Lung (tissue), 11 donors: ENCODE measurements at regions not wholly inside any gene's neighbourhood (a gene's known extent, or its start where the extent isn't known, plus 50 kb on each side); places are given as distances from the start of the nearest gene placed in this dataset.

ENCODE experiments used
- ATAC-seq: fragments of 200-7000 bp; cut with Tn5 transposase; one replicate; pipeline ENCODE4 v1.9.1; 2020; ENCODE audit warnings: moderate number of reproducible peaks; ENCODE audit not compliant: insufficient read depth, low FRiP score
- DNase-seq, 3 donors: peaks; one replicate each; pipeline ENCODE4 v3.0.0-alpha.2; 2013 to 2017
- H3K27ac ChIP-seq, 2 donors: one replicate each; pipeline ENCODE4 v1.5.1; 2013; ENCODE audit warnings: mild to moderate bottlenecking in 2 of 2, moderate library complexity in 2 of 2, control low read depth in 1 of 2, inconsistent platforms in 1 of 2, low read depth in 1 of 2, low read length in 1 of 2
- H3K27me3 ChIP-seq, 3 donors: one replicate each; pipeline ENCODE4 v1.5.1; 2013; ENCODE audit warnings: low read length in 2 of 3; ENCODE audit not compliant: control insufficient read depth in 3 of 3, insufficient read depth in 3 of 3
- H3K36me3 ChIP-seq, 4 donors: one replicate each; pipeline ENCODE4 v1.5.1; 2013; ENCODE audit warnings: low read length in 4 of 4, mild to moderate bottlenecking in 1 of 4, moderate library complexity in 1 of 4; ENCODE audit not compliant: control insufficient read depth in 4 of 4, insufficient read depth in 4 of 4
- H3K4me1 ChIP-seq, 5 donors: one replicate each; pipeline ENCODE4 v1.5.1; 2013; ENCODE audit warnings: low read length in 5 of 5, mild to moderate bottlenecking in 2 of 5, moderate library complexity in 1 of 5; ENCODE audit not compliant: control insufficient read depth in 5 of 5, insufficient read depth in 5 of 5
- H3K4me3 ChIP-seq: one replicate; pipeline ENCODE4 v1.5.1; 2013; ENCODE audit warnings: mild to moderate bottlenecking, control low read depth, moderate library complexity
- H3K9ac ChIP-seq, 2 donors: one replicate each; pipeline ENCODE4 v1.5.1; 2013; ENCODE audit warnings: low read length in 2 of 2, control low read depth in 1 of 2; ENCODE audit not compliant: insufficient read depth in 1 of 2
- H3K9me3 ChIP-seq, 4 donors: one replicate each; pipeline ENCODE4 v1.5.1; 2013; ENCODE audit warnings: low read length in 3 of 4, mild to moderate bottlenecking in 1 of 4, moderate library complexity in 1 of 4; ENCODE audit not compliant: control insufficient read depth in 4 of 4, insufficient read depth in 3 of 4
- WGBS, 2 donors: extraction: QIAGEN DNeasy Blood & Tissue Kit; methylation state at CpG; one replicate each; pipeline ENCODE4 v1.1.7; 2013; 5-methylcytosine and 5-hydroxymethylcytosine counted together
- TF ChIP-seq, protein P1 (sequence below): IDR thresholded peaks from 2 replicates; pipeline ENCODE4 v1.5.1; 2012; ENCODE audit warnings: mild to moderate bottlenecking; ENCODE audit errors: control extremely low read depth, extremely low read depth
- donor health status: control.
- donor health status: control.
- donor health status: Bipolar disorder and iron deficiency.
- donor health status: healthy.
- donor health status: DM: yes; HTN: yes; CAD: no.

DNA sequence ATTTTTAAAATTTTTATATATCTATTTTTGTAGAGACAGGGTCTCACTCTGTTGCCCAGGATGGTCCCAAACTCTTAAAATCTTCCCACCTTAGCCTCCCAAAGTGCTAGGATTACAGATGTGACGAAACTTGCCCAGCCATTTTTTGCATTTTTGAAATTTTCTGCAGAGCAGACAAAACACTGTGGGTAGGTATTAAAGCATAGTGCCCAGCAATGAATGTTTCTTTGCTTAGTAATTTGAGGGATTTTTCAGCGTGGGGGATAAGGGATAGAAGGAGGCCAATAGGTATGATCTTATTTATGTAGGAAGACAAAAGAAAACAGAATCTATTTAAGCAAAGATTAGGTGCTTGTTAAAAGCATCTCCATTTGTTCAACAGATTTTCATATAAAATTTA, 446.8 kb upstream of the DPH6 start:
- TF ChIP-seq, protein P1, sequence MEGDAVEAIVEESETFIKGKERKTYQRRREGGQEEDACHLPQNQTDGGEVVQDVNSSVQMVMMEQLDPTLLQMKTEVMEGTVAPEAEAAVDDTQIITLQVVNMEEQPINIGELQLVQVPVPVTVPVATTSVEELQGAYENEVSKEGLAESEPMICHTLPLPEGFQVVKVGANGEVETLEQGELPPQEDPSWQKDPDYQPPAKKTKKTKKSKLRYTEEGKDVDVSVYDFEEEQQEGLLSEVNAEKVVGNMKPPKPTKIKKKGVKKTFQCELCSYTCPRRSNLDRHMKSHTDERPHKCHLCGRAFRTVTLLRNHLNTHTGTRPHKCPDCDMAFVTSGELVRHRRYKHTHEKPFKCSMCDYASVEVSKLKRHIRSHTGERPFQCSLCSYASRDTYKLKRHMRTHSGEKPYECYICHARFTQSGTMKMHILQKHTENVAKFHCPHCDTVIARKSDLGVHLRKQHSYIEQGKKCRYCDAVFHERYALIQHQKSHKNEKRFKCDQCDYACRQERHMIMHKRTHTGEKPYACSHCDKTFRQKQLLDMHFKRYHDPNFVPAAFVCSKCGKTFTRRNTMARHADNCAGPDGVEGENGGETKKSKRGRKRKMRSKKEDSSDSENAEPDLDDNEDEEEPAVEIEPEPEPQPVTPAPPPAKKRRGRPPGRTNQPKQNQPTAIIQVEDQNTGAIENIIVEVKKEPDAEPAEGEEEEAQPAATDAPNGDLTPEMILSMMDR, result no peak
- no peak for ATAC-seq
- Histone ChIP-seq H3K9ac (no peak overlapping the region), H3K4me3 (no peak overlapping the region), H3K27me3 (no peaks in the 10 kb centered on the region), H3K27ac (no peak overlapping the region), H3K4me1 (no peaks in the 10 kb centered on the region), H3K36me3 (no peaks in the 10 kb centered on the region), H3K9me3 (no peaks in the 10 kb centered on the region)
- 81 to 84% methylated on average over 2 of the region's 2 CpGs for WGBS, 2 donors
- no peak for DNase-seq

DNA sequence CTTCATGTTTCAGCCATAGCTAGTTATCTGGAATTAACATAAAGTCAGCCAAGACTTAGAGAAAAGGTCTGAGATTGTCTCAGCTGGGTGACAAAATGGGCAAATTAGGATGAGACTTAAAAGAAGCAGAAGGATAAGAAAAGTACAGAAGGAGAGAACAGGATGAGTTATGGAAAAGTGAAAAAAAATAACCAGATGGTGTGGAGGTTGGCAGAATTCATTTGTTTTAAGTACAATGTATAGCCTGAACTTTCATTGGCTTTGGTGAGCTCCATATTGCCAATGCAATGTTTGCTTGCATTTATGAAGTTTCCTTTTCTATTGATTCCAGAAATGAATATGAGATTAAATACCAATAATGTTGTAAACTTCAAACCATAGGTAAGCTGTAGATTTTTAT, 447.2 kb upstream of the DPH6 start:
- H3K9ac ChIP-seq, result no peak overlapping the region
- H3K4me3 ChIP-seq, result no peak overlapping the region
- H3K4me1 ChIP-seq, result peaks cover 0 to 2% (median 0%) of the 10 kb centered on the region in 5 donors
- no peaks in the 10 kb centered on the region for H3K9me3 ChIP-seq
- H3K27ac ChIP-seq, result no peak overlapping the region
- H3K36me3 ChIP-seq, result no peaks in the 10 kb centered on the region
- DNase-seq (no peak), ATAC-seq (no peak)
- TF ChIP-seq, protein P1, result no peak
- no peaks in the 10 kb centered on the region for H3K27me3 ChIP-seq

DNA sequence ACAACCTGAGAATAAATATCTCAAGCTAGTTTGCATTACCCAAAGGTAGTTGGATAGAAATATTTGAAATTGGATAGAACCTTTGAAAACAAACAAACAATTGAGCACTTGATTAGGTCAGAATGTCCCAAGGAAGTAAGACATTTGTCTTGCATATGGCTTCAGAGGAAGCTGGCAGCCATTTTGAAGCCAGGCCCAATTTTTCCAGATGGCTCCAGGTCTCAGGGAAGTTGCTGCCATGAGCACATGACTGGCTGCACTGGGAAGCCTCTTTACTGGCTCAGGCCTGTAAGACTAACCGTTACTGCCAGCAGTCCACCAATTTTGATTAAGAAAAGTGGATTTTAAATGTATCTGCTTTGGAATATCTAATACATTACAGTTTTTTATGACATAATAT, 448.9 kb upstream of the DPH6 start:
- no peak overlapping the region for H3K27ac ChIP-seq
- no peaks in the 10 kb centered on the region for H3K36me3 ChIP-seq

More for the DNA sequence above, 448.9 kb upstream of the DPH6 start:
- H3K4me3 ChIP-seq, result no peak overlapping the region
- TF ChIP-seq, protein P1, result no peak
- ATAC-seq (no peak), DNase-seq (no peak)
- no peaks in the 10 kb centered on the region for H3K27me3 ChIP-seq
- 98 to 100% methylated on average over 1 of the region's 1 CpG for WGBS, 2 donors
- no peaks in the 10 kb centered on the region for H3K9me3 ChIP-seq
- H3K9ac ChIP-seq, result no peak overlapping the region
- H3K4me1 ChIP-seq, result peaks cover 0 to 16% (median 0%) of the 10 kb centered on the region in 5 donors
